Peyer's patch (tissue), 4 donors: ENCODE measurements at regions not wholly inside any gene's neighbourhood (a gene's known extent, or its start where the extent isn't known, plus 50 kb on each side); places are given as distances from the start of the nearest gene placed in this dataset.

ENCODE experiments used
- CTCF ChIP-seq, 6 experiments: fragments of 450-650 bp in 4 of 6; fragments of 200-600 bp in 2 of 6; sonication (generic) in 1 of 6; IDR thresholded peaks; one replicate each; pipeline ENCODE4 v1.5.1; 2017 to 2019; ENCODE audit warnings: antibody characterized with exemption in 6 of 6, mild to moderate bottlenecking in 3 of 6, moderate library complexity in 1 of 6
- POLR2A ChIP-seq, 2 donors: fragments of 450-650 bp; IDR thresholded peaks; one replicate each; pipeline ENCODE4 v1.5.1; 2017; ENCODE audit warnings: antibody characterized with exemption in 2 of 2, mild to moderate bottlenecking in 2 of 2, moderate library complexity in 2 of 2

- no peak for TF ChIP-seq CTCF (IDR thresholded peaks at IDR 0.05)
- no peak for TF ChIP-seq POLR2A (IDR thresholded peaks at IDR 0.05)
These were observed 960.8 kb upstream of the GHITM start for GRCh38 chr10:83178526-83178925.
